Sigmoid colon (tissue), 6 donors: ENCODE measurements at regions not wholly inside any gene's neighbourhood (a gene's known extent, or its start where the extent isn't known, plus 50 kb on each side); places are given as distances from the start of the nearest gene placed in this dataset.

ENCODE experiments used
- DNase-seq: peaks from one replicate; pipeline ENCODE4 v3.0.0-alpha.2; 2019
- H3K27ac ChIP-seq, 4 donors: fragments of 200-600 bp; sonication (generic); one replicate each; pipeline ENCODE4 v1.5.1; 2016 to 2019; ENCODE audit warnings: mild to moderate bottlenecking in 1 of 4
- H3K27me3 ChIP-seq, 3 donors: fragments of 200-600 bp; sonication (generic); one replicate each; pipeline ENCODE4 v1.5.1; 2019; ENCODE audit warnings: mild to moderate bottlenecking in 1 of 3
- H3K36me3 ChIP-seq, 4 donors: fragments of 200-600 bp; sonication (generic); one replicate each; pipeline ENCODE4 v1.5.1; 2016 to 2019
- H3K4me1 ChIP-seq, 4 donors: fragments of 200-600 bp; sonication (generic); one replicate each; pipeline ENCODE4 v1.5.1; 2017 to 2019
- H3K4me3 ChIP-seq, 4 donors: fragments of 200-600 bp; sonication (generic); one replicate each; pipeline ENCODE4 v1.5.1; 2017 to 2019; ENCODE audit warnings: mild to moderate bottlenecking in 2 of 4, moderate library complexity in 1 of 4
- H3K9me3 ChIP-seq, 4 donors: fragments of 200-600 bp in 3 of 4; sonication (generic) in 3 of 4; one replicate each; pipeline versions ENCODE4 v1.5.1 to v1.6.1; 2013 to 2019
- EP300 ChIP-seq, 4 donors: sonication (generic); formaldehyde crosslinking; IDR thresholded peaks; one replicate each; pipeline ENCODE4 v1.6.1; 2017; ENCODE audit warnings: antibody characterized with exemption in 4 of 4
- POLR2A ChIP-seq, 2 donors: fragments of 450-650 bp; IDR thresholded peaks; one replicate each; pipeline ENCODE4 v1.6.1; 2016; ENCODE audit warnings: antibody characterized with exemption in 2 of 2, mild to moderate bottlenecking in 2 of 2, moderate library complexity in 2 of 2
- POLR2AphosphoS5 ChIP-seq, 4 donors: sonication (generic); formaldehyde crosslinking; IDR thresholded peaks; one replicate each; pipeline ENCODE4 v1.6.1; 2017; ENCODE audit warnings: antibody characterized with exemption in 4 of 4
- WGBS, 2 donors: extraction: QIAGEN DNeasy Blood & Tissue Kit; methylation state at CpG; one replicate each; pipeline ENCODE4 v1.1.7; 2013; 5-methylcytosine and 5-hydroxymethylcytosine counted together
- intact Hi-C: fragments of 100-400 bp; cut with DNase I; formaldehyde crosslinking; loops from one replicate; pipeline ENCODE4 v1.15.1; 2023
- TF ChIP-seq, protein P1 (sequence below), 4 experiments: fragments of 450-650 bp in 3 of 4; fragments of 200-600 bp in 1 of 4; IDR thresholded peaks; one replicate each; pipeline ENCODE4 v1.5.1; 2016 to 2019; ENCODE audit warnings: antibody characterized with exemption in 4 of 4, mild to moderate bottlenecking in 3 of 4, moderate library complexity in 2 of 4
- donor health status: healthy with polysubstance abuse.
- donor health status: healthy.

DNA sequence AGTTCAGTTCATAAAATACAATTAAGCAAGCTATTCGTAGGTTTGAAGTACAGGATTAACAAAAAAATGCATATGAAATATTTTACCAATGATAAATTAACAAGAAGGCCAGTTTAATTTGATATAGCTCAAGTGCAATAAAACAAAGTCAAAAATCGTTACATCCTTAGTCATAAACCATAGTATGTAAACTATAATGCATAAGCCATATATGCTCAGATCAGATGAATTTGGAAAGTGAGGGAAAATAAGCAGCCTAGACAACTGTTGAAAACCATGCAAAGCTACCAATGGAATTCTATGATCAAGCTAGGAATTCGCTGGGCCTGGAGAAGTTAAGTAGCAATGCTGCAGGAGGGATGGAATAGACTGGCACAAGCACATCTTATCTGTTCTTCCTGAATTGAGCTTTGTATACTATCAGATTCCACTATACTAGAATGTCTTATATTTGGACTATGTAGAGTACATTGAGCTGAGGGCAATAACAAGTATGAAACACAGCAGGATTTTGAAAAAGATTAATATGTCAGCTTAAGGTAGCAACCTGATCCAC is 682.0 kb downstream of the IRS1 start:
- intact Hi-C loops, result no loop called here
- TF ChIP-seq POLR2AphosphoS5 (IDR thresholded peaks at IDR 0.05) (no peak), POLR2A (IDR thresholded peaks at IDR 0.05) (no peak)
- 62 to 65% methylated on average over 3 of the region's 3 CpGs for WGBS, 2 donors
- no peak overlapping the region for H3K4me3 ChIP-seq
- H3K27me3 ChIP-seq, result no peaks in the 10 kb centered on the region
- no peaks in the 10 kb centered on the region for H3K36me3 ChIP-seq
- no peak overlapping the region for H3K27ac ChIP-seq
- no peaks in the 10 kb centered on the region for H3K4me1 ChIP-seq
- DNase-seq, result no peak
- H3K9me3 ChIP-seq, result no peaks in the 10 kb centered on the region

DNA sequence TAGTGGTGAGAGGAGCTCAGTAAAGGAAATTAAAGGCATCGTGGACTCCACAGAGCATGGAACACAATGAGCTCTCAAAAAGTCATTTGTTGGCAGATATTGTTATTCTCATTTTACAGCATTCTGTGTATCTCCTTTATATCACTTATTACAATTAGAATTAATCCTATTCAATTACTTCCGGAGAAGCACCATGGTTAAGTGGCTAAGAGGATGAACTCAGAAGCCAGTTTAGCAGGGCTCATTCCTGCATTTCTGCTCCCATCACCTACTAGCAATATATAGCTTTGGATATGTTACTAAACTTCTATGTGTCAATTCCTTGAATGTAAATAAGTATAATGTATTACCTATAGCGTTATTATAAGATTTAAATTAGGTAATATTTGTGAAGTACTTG is 683.3 kb downstream of the IRS1 start:
- Histone ChIP-seq H3K36me3 (no peaks in the 10 kb centered on the region), H3K27ac (no peak overlapping the region), H3K4me1 (no peaks in the 10 kb centered on the region), H3K9me3 (no peaks in the 10 kb centered on the region), H3K4me3 (no peak overlapping the region), H3K27me3 (no peaks in the 10 kb centered on the region)
- WGBS, 2 donors, result 81 to 89% methylated on average over 3 of the region's 3 CpGs
- DNase-seq, result no peak
- TF ChIP-seq EP300 (IDR thresholded peaks at IDR 0.05) (no peak), POLR2AphosphoS5 (IDR thresholded peaks at IDR 0.05) (no peak), POLR2A (IDR thresholded peaks at IDR 0.05) (no peak)
- TF ChIP-seq, protein P1, sequence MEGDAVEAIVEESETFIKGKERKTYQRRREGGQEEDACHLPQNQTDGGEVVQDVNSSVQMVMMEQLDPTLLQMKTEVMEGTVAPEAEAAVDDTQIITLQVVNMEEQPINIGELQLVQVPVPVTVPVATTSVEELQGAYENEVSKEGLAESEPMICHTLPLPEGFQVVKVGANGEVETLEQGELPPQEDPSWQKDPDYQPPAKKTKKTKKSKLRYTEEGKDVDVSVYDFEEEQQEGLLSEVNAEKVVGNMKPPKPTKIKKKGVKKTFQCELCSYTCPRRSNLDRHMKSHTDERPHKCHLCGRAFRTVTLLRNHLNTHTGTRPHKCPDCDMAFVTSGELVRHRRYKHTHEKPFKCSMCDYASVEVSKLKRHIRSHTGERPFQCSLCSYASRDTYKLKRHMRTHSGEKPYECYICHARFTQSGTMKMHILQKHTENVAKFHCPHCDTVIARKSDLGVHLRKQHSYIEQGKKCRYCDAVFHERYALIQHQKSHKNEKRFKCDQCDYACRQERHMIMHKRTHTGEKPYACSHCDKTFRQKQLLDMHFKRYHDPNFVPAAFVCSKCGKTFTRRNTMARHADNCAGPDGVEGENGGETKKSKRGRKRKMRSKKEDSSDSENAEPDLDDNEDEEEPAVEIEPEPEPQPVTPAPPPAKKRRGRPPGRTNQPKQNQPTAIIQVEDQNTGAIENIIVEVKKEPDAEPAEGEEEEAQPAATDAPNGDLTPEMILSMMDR (IDR thresholded peaks at IDR 0.05), result no peak
- intact Hi-C loops, result no loop called here

DNA sequence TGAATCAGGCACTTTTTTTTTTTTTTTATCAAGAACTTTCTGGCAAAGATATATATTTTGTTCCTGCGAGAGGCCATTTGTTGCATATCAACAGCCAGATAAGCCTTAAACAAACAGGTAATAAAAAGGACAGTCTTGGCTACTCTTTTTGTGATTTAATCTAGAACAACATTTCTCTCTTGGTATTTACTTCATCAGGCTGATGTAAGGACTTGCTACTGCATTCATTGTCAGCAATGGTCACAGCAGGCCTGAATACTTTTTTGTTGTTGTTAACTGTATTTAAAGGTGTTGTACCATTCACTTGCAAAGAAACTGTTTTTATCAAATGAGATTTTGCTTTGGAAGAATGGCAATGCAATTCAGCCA is 683.8 kb downstream of the IRS1 start:
- no peak for DNase-seq
- no peaks in the 10 kb centered on the region for H3K4me1 ChIP-seq
- TF ChIP-seq, protein P1 (IDR thresholded peaks at IDR 0.05), result no peak
- TF ChIP-seq EP300 (IDR thresholded peaks at IDR 0.05) (no peak), POLR2AphosphoS5 (IDR thresholded peaks at IDR 0.05) (no peak), POLR2A (IDR thresholded peaks at IDR 0.05) (no peak)
- WGBS, 2 donors, result 26 to 64% methylated on average over 1 of the region's 1 CpG
- H3K27ac ChIP-seq, result no peak overlapping the region
- no peaks in the 10 kb centered on the region for H3K27me3 ChIP-seq
- intact Hi-C loops, result no loop called here
- H3K9me3 ChIP-seq, result no peaks in the 10 kb centered on the region
- no peak overlapping the region for H3K4me3 ChIP-seq
- H3K36me3 ChIP-seq, result no peaks in the 10 kb centered on the region

DNA sequence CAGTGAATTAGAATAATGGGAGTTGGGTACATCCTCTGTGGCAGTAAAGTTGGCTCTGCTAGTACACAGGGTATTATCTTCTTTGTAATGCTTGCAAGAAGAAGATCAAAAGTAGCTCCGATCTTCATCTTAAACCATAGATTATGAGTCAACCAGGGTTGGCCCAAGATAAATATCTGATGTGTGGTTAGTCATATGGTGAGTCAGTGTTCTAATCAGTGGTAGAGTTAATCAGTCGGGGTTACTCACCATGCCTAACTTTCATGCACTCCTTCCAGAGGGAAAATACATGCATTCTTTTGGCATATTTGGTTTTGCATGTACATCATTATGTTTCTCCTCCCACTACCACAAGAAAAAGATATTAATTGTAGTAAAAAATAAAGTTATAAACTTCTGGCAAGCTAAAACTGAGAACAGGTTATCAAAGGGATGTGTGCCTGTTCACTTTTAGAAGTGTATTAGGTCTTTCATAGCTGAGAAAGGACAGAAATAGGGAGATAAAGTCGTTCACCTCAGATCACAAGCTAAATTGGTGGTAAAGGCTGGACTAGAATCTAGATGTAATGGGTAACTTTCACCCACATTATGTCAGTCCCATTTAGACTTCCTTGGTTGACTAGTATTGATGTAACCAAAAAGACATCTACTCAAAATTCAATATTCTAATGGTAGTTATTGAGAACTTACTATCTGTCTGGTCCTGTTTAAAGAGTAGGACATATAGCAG is 684.4 kb downstream of the IRS1 start:
- intact Hi-C loops, result no loop called here
- H3K4me1 ChIP-seq, result no peaks in the 10 kb centered on the region
- no peak for TF ChIP-seq EP300 (IDR thresholded peaks at IDR 0.05)
- TF ChIP-seq, protein P1 (IDR thresholded peaks at IDR 0.05), result no peak
- no peaks in the 10 kb centered on the region for H3K27me3 ChIP-seq
- H3K9me3 ChIP-seq, result no peaks in the 10 kb centered on the region
- H3K36me3 ChIP-seq, result no peaks in the 10 kb centered on the region
- H3K27ac ChIP-seq, result no peak overlapping the region
- DNase-seq, result no peak
- no peak overlapping the region for H3K4me3 ChIP-seq
- WGBS, 2 donors, result 20 to 63% methylated on average over 3 of the region's 3 CpGs

DNA sequence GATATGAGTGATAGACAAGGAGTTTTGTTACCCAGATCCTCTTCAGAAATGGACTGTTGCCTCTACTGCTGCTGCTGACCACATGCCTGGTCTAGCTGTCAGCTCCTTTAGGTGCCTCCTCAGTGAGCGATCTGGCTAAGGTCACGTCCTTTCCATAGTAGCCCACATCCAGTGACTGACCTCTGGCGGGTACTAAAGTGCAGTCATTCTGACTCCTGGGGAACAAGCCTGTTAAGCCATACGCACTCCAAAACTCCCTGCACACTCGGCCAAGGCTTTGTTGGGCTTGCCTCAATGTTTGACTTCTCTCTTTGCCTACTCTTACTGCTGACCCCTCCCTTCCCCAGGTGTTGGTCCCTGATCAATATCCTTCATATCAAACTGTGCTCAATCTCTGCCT is 685.2 kb downstream of the IRS1 start:
- no peaks in the 10 kb centered on the region for H3K4me1 ChIP-seq
- H3K4me3 ChIP-seq, result no peak overlapping the region
- TF ChIP-seq POLR2AphosphoS5 (IDR thresholded peaks at IDR 0.05), result no peak
- no peak for TF ChIP-seq EP300 (IDR thresholded peaks at IDR 0.05)
- TF ChIP-seq POLR2A (IDR thresholded peaks at IDR 0.05), result no peak
- TF ChIP-seq, protein P1 (IDR thresholded peaks at IDR 0.05), result no peak
- DNase-seq, result no peak
- no peaks in the 10 kb centered on the region for H3K27me3 ChIP-seq
- no peaks in the 10 kb centered on the region for H3K36me3 ChIP-seq
- intact Hi-C loops, result no loop called here
- H3K9me3 ChIP-seq, result no peaks in the 10 kb centered on the region
- H3K27ac ChIP-seq, result no peak overlapping the region
- 85 to 92% methylated on average over 5 of the region's 5 CpGs for WGBS, 2 donors
